ENCODE measurements at regions not wholly inside any gene's neighbourhood (a gene's known extent, or its start where the extent isn't known, plus 50 kb on each side); places are given as distances from the start of the nearest gene placed in this dataset.
"Not testable (repeated sequence)": the region's sequence is repeated elsewhere in the genome, so short reads cannot be mapped to it uniquely, and the experiment has no call there.

- H3K4me1 ChIP-seq (ENCODE audit: control insufficient read depth in 1 of 2, extremely low read depth in 1 of 2, insufficient read depth in 2 of 2, low read length in 2 of 2); H3K9me3 Mint-ChIP-seq; H3K4me1 Mint-ChIP-seq; DNase-seq; H3K4me3 ChIP-seq (ENCODE audit: control insufficient read depth in 1 of 2, extremely low read depth in 1 of 2, low read length in 1 of 2); H3K27ac ChIP-seq (ENCODE audit: low read length); ATAC-seq (replicated peaks in 1 of 4); H3K4me3 Mint-ChIP-seq; POLR2A ChIA-PET; H3K27me3 Mint-ChIP-seq; H3K27me3 ChIP-seq (replicated peaks in 1 of 2; ENCODE audit: control insufficient read depth in 2 of 2, extremely low read depth in 1 of 2, insufficient read depth in 2 of 2, low read length in 1 of 2); H3K36me3 Mint-ChIP-seq; H3K27ac Mint-ChIP-seq; CTCF ChIA-PET; H3K9me3 ChIP-seq; H3K36me3 ChIP-seq (ENCODE audit: control insufficient read depth in 2 of 2, extremely low read depth in 1 of 2, insufficient read depth in 1 of 2, low read length in 1 of 2): not testable (repeated sequence)
- WGBS (ENCODE audit: insufficient coverage), result 92% methylated on average over 4 of the region's 23 CpGs
Measured at GRCh38 chr16:29355339-29356059, 51.0 kb downstream of the NPIPB11 start.

- POLR2A ChIA-PET; H3K36me3 ChIP-seq (ENCODE audit: control insufficient read depth in 2 of 2, extremely low read depth in 1 of 2, insufficient read depth in 1 of 2, low read length in 1 of 2); H3K4me3 ChIP-seq (ENCODE audit: control insufficient read depth in 1 of 2, extremely low read depth in 1 of 2, low read length in 1 of 2); H3K4me3 Mint-ChIP-seq; ATAC-seq (replicated peaks in 1 of 4); H3K36me3 Mint-ChIP-seq; H3K4me1 ChIP-seq (ENCODE audit: control insufficient read depth in 1 of 2, extremely low read depth in 1 of 2, insufficient read depth in 2 of 2, low read length in 2 of 2); CTCF ChIA-PET; DNase-seq; H3K4me1 Mint-ChIP-seq; H3K27ac ChIP-seq (ENCODE audit: low read length); H3K9me3 ChIP-seq; H3K9me3 Mint-ChIP-seq; H3K27me3 Mint-ChIP-seq; H3K27me3 ChIP-seq (replicated peaks in 1 of 2; ENCODE audit: control insufficient read depth in 2 of 2, extremely low read depth in 1 of 2, insufficient read depth in 2 of 2, low read length in 1 of 2); H3K27ac Mint-ChIP-seq: not testable (repeated sequence)
- WGBS (ENCODE audit: insufficient coverage), result no CpG with 5 or more reads among the region's 5 CpGs
Measured at GRCh38 chr16:29354449-29354848, 52.1 kb downstream of the NPIPB11 start.

- H3K4me3 ChIP-seq (ENCODE audit: control insufficient read depth in 1 of 2, extremely low read depth in 1 of 2, low read length in 1 of 2); ATAC-seq (replicated peaks in 1 of 4); H3K9me3 Mint-ChIP-seq; H3K4me1 Mint-ChIP-seq; H3K27ac ChIP-seq (ENCODE audit: low read length); H3K4me1 ChIP-seq (ENCODE audit: control insufficient read depth in 1 of 2, extremely low read depth in 1 of 2, insufficient read depth in 2 of 2, low read length in 2 of 2); POLR2A ChIA-PET; H3K27me3 ChIP-seq (replicated peaks in 1 of 2; ENCODE audit: control insufficient read depth in 2 of 2, extremely low read depth in 1 of 2, insufficient read depth in 2 of 2, low read length in 1 of 2); H3K4me3 Mint-ChIP-seq; H3K9me3 ChIP-seq; DNase-seq; H3K27me3 Mint-ChIP-seq; H3K36me3 ChIP-seq (ENCODE audit: control insufficient read depth in 2 of 2, extremely low read depth in 1 of 2, insufficient read depth in 1 of 2, low read length in 1 of 2); CTCF ChIA-PET; H3K27ac Mint-ChIP-seq; H3K36me3 Mint-ChIP-seq: not testable (repeated sequence)
- no CpG with 5 or more reads among the region's 2 CpGs for WGBS (ENCODE audit: insufficient coverage)
Measured at GRCh38 chr16:29352617-29352999, 53.9 kb downstream of the NPIPB11 start.

GRCh38 chr16:29351970-29352616 lies 54.4 kb downstream of the NPIPB11 start:
- H3K27me3 ChIP-seq (replicated peaks in 1 of 2; ENCODE audit: control insufficient read depth in 2 of 2, extremely low read depth in 1 of 2, insufficient read depth in 2 of 2, low read length in 1 of 2); H3K9me3 ChIP-seq; H3K27ac Mint-ChIP-seq; H3K9me3 Mint-ChIP-seq; H3K4me1 Mint-ChIP-seq; CTCF ChIA-PET; ATAC-seq (replicated peaks in 1 of 4); H3K27me3 Mint-ChIP-seq; H3K36me3 ChIP-seq (ENCODE audit: control insufficient read depth in 2 of 2, extremely low read depth in 1 of 2, insufficient read depth in 1 of 2, low read length in 1 of 2); H3K36me3 Mint-ChIP-seq; H3K4me1 ChIP-seq (ENCODE audit: control insufficient read depth in 1 of 2, extremely low read depth in 1 of 2, insufficient read depth in 2 of 2, low read length in 2 of 2); H3K4me3 Mint-ChIP-seq; POLR2A ChIA-PET; DNase-seq; H3K27ac ChIP-seq (ENCODE audit: low read length); H3K4me3 ChIP-seq (ENCODE audit: control insufficient read depth in 1 of 2, extremely low read depth in 1 of 2, low read length in 1 of 2): not testable (repeated sequence)
- WGBS (ENCODE audit: insufficient coverage), result no CpG with 5 or more reads among the region's 9 CpGs

- POLR2A ChIA-PET; H3K36me3 ChIP-seq (ENCODE audit: control insufficient read depth in 2 of 2, extremely low read depth in 1 of 2, insufficient read depth in 1 of 2, low read length in 1 of 2); H3K27ac ChIP-seq (ENCODE audit: low read length); CTCF ChIA-PET; H3K27me3 Mint-ChIP-seq; ATAC-seq (replicated peaks in 1 of 4); H3K4me1 Mint-ChIP-seq; H3K27me3 ChIP-seq (replicated peaks in 1 of 2; ENCODE audit: control insufficient read depth in 2 of 2, extremely low read depth in 1 of 2, insufficient read depth in 2 of 2, low read length in 1 of 2); H3K9me3 Mint-ChIP-seq; H3K4me3 Mint-ChIP-seq; H3K27ac Mint-ChIP-seq; DNase-seq; H3K4me3 ChIP-seq (ENCODE audit: control insufficient read depth in 1 of 2, extremely low read depth in 1 of 2, low read length in 1 of 2); H3K9me3 ChIP-seq; H3K36me3 Mint-ChIP-seq; H3K4me1 ChIP-seq (ENCODE audit: control insufficient read depth in 1 of 2, extremely low read depth in 1 of 2, insufficient read depth in 2 of 2, low read length in 2 of 2): not testable (repeated sequence)
- WGBS (ENCODE audit: insufficient coverage), result 100% methylated on average over 2 of the region's 15 CpGs
Measured at GRCh38 chr16:29351271-29351969, 55.1 kb downstream of the NPIPB11 start.

- ATAC-seq (replicated peaks in 1 of 4); H3K9me3 ChIP-seq; CTCF ChIA-PET; H3K4me3 ChIP-seq (ENCODE audit: control insufficient read depth in 1 of 2, extremely low read depth in 1 of 2, low read length in 1 of 2); H3K27ac ChIP-seq (ENCODE audit: low read length); H3K27me3 Mint-ChIP-seq; H3K36me3 Mint-ChIP-seq; H3K27me3 ChIP-seq (replicated peaks in 1 of 2; ENCODE audit: control insufficient read depth in 2 of 2, extremely low read depth in 1 of 2, insufficient read depth in 2 of 2, low read length in 1 of 2); H3K4me3 Mint-ChIP-seq; H3K9me3 Mint-ChIP-seq; H3K4me1 ChIP-seq (ENCODE audit: control insufficient read depth in 1 of 2, extremely low read depth in 1 of 2, insufficient read depth in 2 of 2, low read length in 2 of 2); POLR2A ChIA-PET; H3K27ac Mint-ChIP-seq; DNase-seq; H3K4me1 Mint-ChIP-seq; H3K36me3 ChIP-seq (ENCODE audit: control insufficient read depth in 2 of 2, extremely low read depth in 1 of 2, insufficient read depth in 1 of 2, low read length in 1 of 2): not testable (repeated sequence)
- WGBS (ENCODE audit: insufficient coverage), result 90% methylated on average over 2 of the region's 7 CpGs
Measured at GRCh38 chr16:29349966-29350365, 56.5 kb downstream of the NPIPB11 start.

Data from T-cell (primary cell).